GM20000 (cell line): ENCODE measurements at regions not wholly inside any gene's neighbourhood (a gene's known extent, or its start where the extent isn't known, plus 50 kb on each side); places are given as distances from the start of the nearest gene placed in this dataset.
"Not testable (repeated sequence)": the region's sequence is repeated elsewhere in the genome, so short reads cannot be mapped to it uniquely, and the experiment has no call there.

Experiments used
- DNase-seq: peaks from one replicate; pipeline ENCODE4 v3.0.0; 2012; ENCODE audit warnings: low spot score
- CTCF ChIP-seq: IDR thresholded peaks from 2 replicates; pipeline ENCODE4 v1.5.1; 2012; ENCODE audit warnings: mild to moderate bottlenecking, control low read depth; ENCODE audit errors: extremely low read depth, missing control alignments

GRCh38 chr5:8721536-8721935 lies 824.3 kb downstream of the SEMA5A start:
- DNase-seq: no peak
- TF ChIP-seq CTCF: no peak

GRCh38 chr5:8726383-8727036 lies 819.4 kb downstream of the SEMA5A start:
- TF ChIP-seq CTCF: no peak
- DNase-seq: no peak

GRCh38 chr5:8727396-8727795 lies 818.5 kb downstream of the SEMA5A start:
- DNase-seq: no peak
- TF ChIP-seq CTCF: no peak

- TF ChIP-seq CTCF: no peak
- DNase-seq: no peak
Measured at GRCh38 chr5:8729437-8729836, 816.4 kb downstream of the SEMA5A start.

- TF ChIP-seq CTCF: no peak
- DNase-seq: no peak
Measured at GRCh38 chr5:8730194-8730593, 815.7 kb downstream of the SEMA5A start.

- DNase-seq: not testable (repeated sequence)
Measured at GRCh38 chr5:8731110-8731509, 814.8 kb downstream of the SEMA5A start.

GRCh38 chr5:8740595-8740994 lies 805.3 kb downstream of the SEMA5A start:
- no peak for DNase-seq
- no peak for TF ChIP-seq CTCF

GRCh38 chr5:8749556-8749955 lies 796.3 kb downstream of the SEMA5A start:
- DNase-seq: no peak
- TF ChIP-seq CTCF: no peak
